WTC11 (cell line): ENCODE measurements at regions not wholly inside any gene's neighbourhood (a gene's known extent, or its start where the extent isn't known, plus 50 kb on each side); places are given as distances from the start of the nearest gene placed in this dataset.

Experiments
- ATAC-seq: fragments of 200-7000 bp; cut with Tn5 transposase; 2 replicates; pipeline ENCODE4 v1.10.0; 2021; ENCODE audit warnings: mild to moderate bottlenecking, moderate library complexity
- CTCF ChIA-PET: fragments of 300-600 bp; sonication (Branson Sonifier 250); formaldehyde crosslinking; loops from one replicate; lab custom pipeline; 2021; ENCODE audit warnings: antibody characterized with exemption; lab: Charles Lee
- POLR2A ChIA-PET: fragments of 350-600 bp; sonication (Branson Sonifier 250); formaldehyde crosslinking; loops from one replicate; lab custom pipeline; 2021; ENCODE audit warnings: antibody characterized with exemption; lab: Charles Lee
- DNase-seq: peaks from one replicate; pipeline ENCODE4 v3.0.0; 2021; ENCODE audit warnings: low spot score
- H3K27ac Mint-ChIP-seq: 2 replicates; pipeline ENCODE4 v1.8.0; 2021; ENCODE audit warnings: mixed read lengths
- H3K27me3 Mint-ChIP-seq: 2 replicates; pipeline ENCODE4 v1.8.0; 2021; ENCODE audit warnings: low read depth, mild to moderate bottlenecking, moderate library complexity, mixed read lengths
- H3K36me3 Mint-ChIP-seq: 2 replicates; pipeline ENCODE4 v1.8.0; 2021; ENCODE audit warnings: mixed read lengths
- H3K4me1 Mint-ChIP-seq: 2 replicates; pipeline ENCODE4 v1.8.0; 2022; ENCODE audit warnings: mixed read lengths
- H3K4me3 Mint-ChIP-seq: 2 replicates; pipeline ENCODE4 v1.8.0; 2021; ENCODE audit warnings: mild to moderate bottlenecking, moderate library complexity, mixed read lengths
- H3K9me3 Mint-ChIP-seq: 2 replicates; pipeline ENCODE4 v1.8.0; 2021; ENCODE audit warnings: mixed read lengths
- AFF4 ChIP-seq: sonication (generic); formaldehyde crosslinking; IDR thresholded peaks from 2 replicates; pipeline ENCODE4 v1.8.1; 2023; ENCODE audit warnings: mild to moderate bottlenecking, missing genetic modification reagents, borderline replicate concordance
- AR ChIP-seq: fragments of 250-450 bp; sonication (Bioruptor Pico); IDR thresholded peaks from 2 replicates; pipeline ENCODE4 v1.9.0; 2021; ENCODE audit warnings: mild to moderate bottlenecking
- ATF6 ChIP-seq: sonication (generic); formaldehyde crosslinking; IDR thresholded peaks from 2 replicates; pipeline ENCODE4 v1.8.1; 2023; ENCODE audit warnings: mild to moderate bottlenecking, missing genetic modification reagents
- CREB1 ChIP-seq: sonication (generic); formaldehyde crosslinking; IDR thresholded peaks from 2 replicates; pipeline ENCODE4 v1.8.0; 2023; ENCODE audit warnings: mild to moderate bottlenecking, missing genetic modification reagents
- ESRRA ChIP-seq: sonication (generic); formaldehyde crosslinking; IDR thresholded peaks from 2 replicates; pipeline ENCODE4 v1.8.1; 2022; ENCODE audit warnings: mild to moderate bottlenecking, missing genetic modification reagents, borderline replicate concordance
- FOXJ3 ChIP-seq: sonication (generic); formaldehyde crosslinking; IDR thresholded peaks from 2 replicates; pipeline ENCODE4 v1.9.0; 2021; ENCODE audit warnings: missing genetic modification reagents, mild to moderate bottlenecking, borderline replicate concordance
- FOXP4 ChIP-seq: sonication (generic); formaldehyde crosslinking; IDR thresholded peaks from 2 replicates; pipeline ENCODE4 v1.8.0; 2022; ENCODE audit warnings: mild to moderate bottlenecking, missing genetic modification reagents
- GABPB1 ChIP-seq: sonication (generic); formaldehyde crosslinking; IDR thresholded peaks from 2 replicates; pipeline ENCODE4 v1.8.1; 2023; ENCODE audit warnings: mild to moderate bottlenecking, missing genetic modification reagents
- JUN ChIP-seq: sonication (generic); formaldehyde crosslinking; IDR thresholded peaks from 2 replicates; pipeline ENCODE4 v1.8.0; 2023; ENCODE audit warnings: mild to moderate bottlenecking, missing genetic modification reagents
- KAT7 ChIP-seq: sonication (generic); formaldehyde crosslinking; IDR thresholded peaks from 2 replicates; pipeline ENCODE4 v1.8.1; 2023; ENCODE audit warnings: missing genetic modification reagents, mild to moderate bottlenecking, borderline replicate concordance
- NFYB ChIP-seq: sonication (generic); formaldehyde crosslinking; conservative IDR thresholded peaks from 2 replicates; pipeline ENCODE4 v1.8.0; 2022; ENCODE audit warnings: low read depth, missing genetic modification reagents
- NR1H2 ChIP-seq: sonication (generic); formaldehyde crosslinking; IDR thresholded peaks from 2 replicates; pipeline ENCODE4 v1.9.0; 2021; ENCODE audit warnings: mild to moderate bottlenecking, moderate library complexity, missing genetic modification reagents
- NR2C2 ChIP-seq: sonication (generic); formaldehyde crosslinking; IDR thresholded peaks from 2 replicates; pipeline ENCODE4 v1.8.0; 2022; ENCODE audit warnings: mild to moderate bottlenecking, missing genetic modification reagents
- PRRX2 ChIP-seq: fragments of 250-450 bp; sonication (Bioruptor Pico); IDR thresholded peaks from 2 replicates; pipeline ENCODE4 v1.8.0; 2021; ENCODE audit warnings: mild to moderate bottlenecking
- SOX15 ChIP-seq: fragments of 250-450 bp; sonication (Bioruptor Pico); IDR thresholded peaks from 2 replicates; pipeline ENCODE4 v1.9.0; 2021; ENCODE audit warnings: mild to moderate bottlenecking
- SP1 ChIP-seq: sonication (generic); formaldehyde crosslinking; conservative IDR thresholded peaks from 2 replicates; pipeline ENCODE4 v1.8.1; 2022; ENCODE audit warnings: missing genetic modification reagents
- ZBTB21 ChIP-seq: sonication (generic); formaldehyde crosslinking; IDR thresholded peaks from 2 replicates; pipeline ENCODE4 v1.8.1; 2023; ENCODE audit warnings: mild to moderate bottlenecking, missing genetic modification reagents, borderline replicate concordance
- ZBTB43 ChIP-seq: sonication (generic); formaldehyde crosslinking; IDR thresholded peaks from 2 replicates; pipeline ENCODE4 v1.8.1; 2023; ENCODE audit warnings: mild to moderate bottlenecking, missing genetic modification reagents
- ZNF425 ChIP-seq: fragments of 250-450 bp; sonication (Bioruptor Pico); conservative IDR thresholded peaks from 2 replicates; pipeline ENCODE4 v1.9.0; 2021; ENCODE audit warnings: mild to moderate bottlenecking
- ZNF512 ChIP-seq: sonication (generic); formaldehyde crosslinking; IDR thresholded peaks from 2 replicates; pipeline ENCODE4 v1.8.1; 2022; ENCODE audit warnings: missing genetic modification reagents, borderline replicate concordance

- TF ChIP-seq ATF6 (CRISPR knock-in tag) (no peak), AFF4 (CRISPR knock-in tag) (no peak), NR1H2 (CRISPR knock-in tag) (no peak), ZBTB43 (CRISPR knock-in tag) (no peak), SOX15 (CRISPR knock-in tag) (no peak), PRRX2 (CRISPR knock-in tag) (no peak)
- TF ChIP-seq, all 79 proteins: peak for 0
Observed at GRCh38 chr7:156234666-156235494, 405.7 kb upstream of the RNF32 start (continued).

GRCh38 chr7:156234192-156234591 is 406.4 kb upstream of the RNF32 start:
- no peaks in the 10 kb centered on the region for H3K4me1 Mint-ChIP-seq
- peaks cover 3% of the 10 kb centered on the region; the same call in 1 of the 2 replicates for H3K27me3 Mint-ChIP-seq
- no peak overlapping the region for H3K4me3 Mint-ChIP-seq
- CTCF ChIA-PET = no interaction called here
- ATAC-seq (no peak), DNase-seq (no peak)
- H3K36me3 Mint-ChIP-seq = peaks cover 26% of the 10 kb centered on the region
- H3K27ac Mint-ChIP-seq = no peak overlapping the region
- peaks cover 35% of the 10 kb centered on the region for H3K9me3 Mint-ChIP-seq
- POLR2A ChIA-PET = no interaction called here
- no peak for TF ChIP-seq NR2C2 (CRISPR knock-in tag)
- no peak for TF ChIP-seq KAT7
- TF ChIP-seq AR (CRISPR knock-in tag) = no peak
- no peak for TF ChIP-seq FOXJ3 (CRISPR knock-in tag)
- no peak for TF ChIP-seq ESRRA (CRISPR knock-in tag)
- TF ChIP-seq ZBTB21 (CRISPR knock-in tag) = no peak
- no peak for TF ChIP-seq NFYB (CRISPR knock-in tag)
- no peak for TF ChIP-seq ZNF425 (CRISPR knock-in tag)
- TF ChIP-seq GABPB1 (CRISPR knock-in tag) = no peak
- no peak for TF ChIP-seq CREB1 (CRISPR knock-in tag)
- no peak for TF ChIP-seq ZNF512
- TF ChIP-seq JUN (CRISPR knock-in tag) = no peak
- TF ChIP-seq FOXP4 (CRISPR knock-in tag) = no peak
- no peak for TF ChIP-seq SP1
